ENCODE measurements at regions not wholly inside any gene's neighbourhood (a gene's known extent, or its start where the extent isn't known, plus 50 kb on each side); places are given as distances from the start of the nearest gene placed in this dataset.

DNA sequence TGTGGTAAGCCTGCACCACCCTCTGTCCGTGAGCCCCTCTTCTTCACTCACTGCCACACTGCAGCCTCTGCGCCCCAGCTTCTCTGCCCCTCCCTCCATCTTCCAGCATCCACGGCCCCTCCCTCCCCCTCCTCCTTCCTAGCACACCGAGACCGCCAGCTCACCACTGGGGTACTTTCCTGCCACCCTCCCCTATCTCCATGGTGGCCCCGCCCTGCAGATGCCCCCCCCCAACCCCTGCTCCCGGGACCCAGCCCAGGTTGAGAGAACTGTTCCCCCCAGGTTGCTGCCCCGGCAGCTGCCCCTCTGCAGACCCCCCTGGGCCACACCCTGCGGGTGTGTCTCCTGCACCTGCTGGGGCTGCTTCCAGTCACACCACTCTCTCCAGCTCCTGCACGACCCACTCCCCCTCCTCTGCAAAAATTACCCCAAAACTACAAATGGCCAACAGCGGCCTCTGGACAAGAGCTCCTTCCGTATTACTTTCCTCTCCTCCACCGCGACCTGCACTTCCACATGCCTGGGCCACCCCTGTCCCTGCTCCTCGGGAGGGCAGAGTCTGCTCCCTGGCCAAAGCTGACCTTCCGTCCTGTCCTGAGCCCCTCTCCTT lies 209.2 kb upstream of the PPP2R2D start:
- no peak for DNase-seq (ENCODE audit: low spot score)

DNA sequence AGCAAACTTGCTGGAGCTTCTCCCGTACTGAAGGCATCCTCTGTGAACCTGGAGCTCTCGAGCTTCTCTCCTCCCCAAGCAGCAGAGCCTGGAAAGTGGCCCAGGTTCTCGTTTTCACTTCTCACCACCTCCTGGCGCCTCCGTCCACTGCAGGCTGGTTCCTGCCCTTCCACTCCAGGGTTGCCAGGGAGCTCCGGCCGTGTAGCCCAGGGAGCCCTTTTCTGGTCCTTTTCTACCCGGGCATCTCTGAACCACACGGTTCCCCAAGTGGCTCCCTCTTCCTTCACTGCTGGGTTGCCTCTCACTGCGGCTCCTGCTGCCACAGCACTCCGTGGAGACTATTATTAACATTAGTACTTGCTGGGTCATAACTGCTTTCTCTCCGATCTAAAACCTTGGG lies 208.6 kb upstream of the PPP2R2D start:
- DNase-seq (ENCODE audit: low spot score) = no peak

DNA sequence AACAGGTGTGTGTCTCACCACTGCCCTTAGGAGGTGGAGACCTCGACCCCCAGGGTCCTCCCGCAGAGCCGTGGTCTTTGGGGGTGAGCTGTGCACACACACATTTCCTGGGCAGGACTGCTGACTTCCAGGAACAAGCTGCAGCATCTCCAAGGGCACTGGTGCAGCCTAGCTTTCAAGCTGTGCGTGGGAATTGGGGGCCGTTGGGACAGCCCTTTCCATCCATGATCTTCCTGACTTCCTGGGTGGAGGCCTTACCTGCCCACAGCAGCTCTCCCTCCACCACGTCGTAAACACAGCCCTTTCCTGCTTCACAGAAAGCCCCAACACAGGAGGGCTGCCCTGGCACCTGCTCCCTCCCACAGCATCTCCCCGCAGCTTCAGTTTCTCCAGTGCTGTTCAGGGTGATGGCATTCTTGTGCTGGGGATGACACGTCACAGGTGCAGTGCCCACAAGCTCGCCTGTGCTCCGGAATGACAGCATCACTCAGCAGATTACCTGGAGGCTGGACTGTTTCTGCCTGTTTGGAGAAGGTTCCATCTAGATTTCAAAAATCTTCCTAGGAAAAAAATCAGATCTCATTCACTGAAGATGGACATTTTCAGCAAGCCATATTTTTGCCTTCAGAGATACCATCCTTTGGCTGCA lies 208.0 kb upstream of the PPP2R2D start:
- DNase-seq (ENCODE audit: low spot score) = no peak

DNA sequence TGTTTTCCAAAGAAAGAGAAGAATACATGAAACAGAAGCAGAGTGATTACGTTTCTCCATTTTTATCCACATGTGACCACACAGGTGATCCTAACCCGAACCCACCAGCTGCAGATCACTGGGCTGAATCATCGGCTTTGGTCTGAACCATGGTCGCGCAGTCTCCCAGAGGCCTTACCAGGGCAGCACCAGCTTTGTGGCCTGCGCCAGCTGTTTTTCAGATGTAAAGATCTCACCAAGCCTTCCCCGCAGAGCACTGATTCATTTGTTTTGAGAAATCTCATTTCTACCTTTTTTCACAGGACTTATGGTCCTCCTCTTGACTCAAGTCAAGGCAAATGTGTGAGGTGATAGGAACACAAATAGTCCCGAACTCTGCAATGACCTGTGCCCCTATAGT lies 207.0 kb upstream of the PPP2R2D start:
- DNase-seq (ENCODE audit: low spot score) = no peak

DNA sequence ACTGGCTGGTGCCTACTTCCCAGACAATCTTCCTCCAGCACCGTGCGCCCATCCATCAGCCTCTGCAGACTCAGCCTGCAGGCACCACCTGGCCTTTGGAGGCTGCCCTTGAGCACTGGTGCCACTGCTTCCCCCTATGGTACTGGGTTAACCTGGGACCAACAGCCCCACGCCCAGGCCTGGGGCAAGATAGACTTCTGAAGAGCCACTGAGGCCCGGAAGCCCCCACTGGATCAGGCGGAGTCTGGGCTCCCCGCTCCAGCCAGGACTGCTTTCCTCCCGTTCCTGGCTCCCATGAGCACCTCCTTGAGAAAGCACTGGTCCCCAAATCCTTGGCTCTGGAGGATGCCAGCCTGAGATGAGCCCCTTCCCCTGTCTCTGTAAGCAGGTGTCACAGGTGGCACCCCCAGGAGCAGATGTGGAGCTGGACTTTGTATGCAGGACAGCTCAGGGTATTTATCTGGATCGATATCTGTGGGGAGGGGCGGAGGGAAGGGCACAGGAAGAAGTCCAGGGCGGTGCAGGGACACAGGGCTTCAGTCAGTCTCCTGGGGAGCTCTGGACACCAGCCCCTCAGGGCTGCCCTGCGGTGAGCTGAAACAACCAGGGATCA lies 206.5 kb upstream of the PPP2R2D start:
- no peak for DNase-seq (ENCODE audit: low spot score)

DNA sequence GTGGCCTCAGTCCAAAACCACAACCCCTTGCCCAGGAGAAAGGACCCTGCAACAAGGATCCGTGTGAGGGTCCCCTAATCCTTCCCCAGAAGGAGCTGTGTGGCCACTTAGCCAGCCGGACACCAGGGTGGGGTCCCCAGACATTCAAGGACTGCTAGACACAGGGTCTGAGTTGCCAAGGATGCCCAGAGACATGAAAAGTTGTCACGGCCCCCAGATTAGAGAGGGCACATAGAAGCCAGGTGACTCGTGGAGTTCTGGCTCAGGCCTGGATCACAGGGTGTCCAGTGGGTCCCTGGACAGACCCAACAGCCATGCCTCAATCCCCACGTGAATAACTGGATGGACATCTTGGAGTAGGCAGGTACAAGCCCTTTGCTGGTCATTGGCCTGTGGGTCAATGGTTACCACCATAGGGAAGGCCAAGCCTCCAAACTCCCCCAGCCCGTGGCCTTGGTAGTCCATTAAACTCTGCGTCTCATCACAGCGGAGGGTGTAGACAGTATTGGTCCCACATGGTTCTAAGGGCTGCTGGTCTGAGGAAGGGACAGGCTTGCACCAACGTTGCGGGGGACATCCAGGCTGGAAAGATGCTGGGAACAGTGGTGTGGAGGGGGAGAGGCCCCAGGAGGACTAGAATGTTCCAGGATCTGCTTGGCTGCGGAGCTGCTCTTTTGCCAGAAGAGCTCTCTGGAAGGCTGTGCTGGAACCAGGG lies 205.9 kb upstream of the PPP2R2D start:
- DNase-seq (ENCODE audit: low spot score) = no peak

DNA sequence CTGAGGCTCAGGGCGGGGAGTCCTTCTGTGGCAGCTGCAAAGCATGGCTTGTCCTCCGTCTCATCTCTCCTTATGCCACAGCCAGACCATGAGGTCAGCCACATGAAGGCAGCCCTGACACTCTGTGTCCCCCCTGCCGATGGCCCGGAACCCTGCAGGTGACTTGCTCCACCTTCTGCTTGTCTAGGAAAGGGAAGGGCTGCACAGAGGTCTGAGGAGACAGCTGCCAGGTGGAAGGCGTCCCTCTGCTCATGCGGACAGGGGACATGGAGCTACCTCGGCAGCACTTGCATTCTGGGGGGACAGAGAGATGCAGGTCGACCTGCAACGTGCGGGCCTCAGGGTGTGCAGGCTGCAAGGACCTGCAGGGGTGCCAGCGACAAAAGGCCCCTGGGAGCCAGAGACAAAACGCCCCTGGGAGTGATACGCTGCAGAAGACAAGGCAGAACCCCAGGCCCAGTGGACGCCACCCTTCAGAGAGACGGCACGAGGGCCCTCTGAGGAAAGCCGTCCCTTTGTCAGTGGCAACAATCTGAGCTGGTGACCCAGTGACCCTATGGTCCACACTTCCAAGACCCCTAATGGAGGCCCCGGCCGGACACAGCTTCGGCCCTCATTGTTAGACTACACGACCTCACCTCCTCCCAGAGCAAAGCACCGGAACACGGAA lies 205.2 kb upstream of the PPP2R2D start:
- no peak for DNase-seq (ENCODE audit: low spot score)

DNA sequence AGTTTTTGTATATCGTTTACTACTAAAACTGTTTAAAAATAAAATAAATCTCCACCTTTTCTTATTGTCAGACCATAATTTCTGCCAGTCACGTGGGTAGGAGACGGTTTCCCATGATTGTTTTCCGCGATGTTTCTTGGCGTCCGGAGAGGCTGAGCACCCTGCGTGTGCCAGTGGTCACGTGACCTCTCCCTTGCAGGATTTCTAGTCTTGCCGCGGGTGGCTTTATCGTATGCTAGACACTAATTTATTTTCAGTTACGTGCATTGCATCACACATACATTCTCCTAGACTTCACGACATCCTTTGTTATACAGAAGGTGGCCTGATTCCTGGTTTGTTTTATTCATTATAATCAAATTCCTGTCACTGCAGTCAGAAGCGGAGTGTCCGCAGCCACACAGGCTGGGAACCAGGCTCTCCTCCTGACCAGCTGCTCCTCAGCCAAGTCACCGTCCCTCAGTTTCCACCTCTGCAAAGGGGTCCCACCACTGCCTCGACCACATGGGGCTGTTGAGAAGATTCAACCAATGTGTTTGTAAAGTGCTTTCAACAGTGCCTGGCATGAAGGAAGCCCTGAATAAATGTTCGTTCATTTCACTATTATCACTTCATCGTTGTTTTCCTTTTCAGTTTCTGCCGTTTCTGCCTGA lies 203.2 kb upstream of the PPP2R2D start:
- DNase-seq (ENCODE audit: low spot score) = no peak

DNA sequence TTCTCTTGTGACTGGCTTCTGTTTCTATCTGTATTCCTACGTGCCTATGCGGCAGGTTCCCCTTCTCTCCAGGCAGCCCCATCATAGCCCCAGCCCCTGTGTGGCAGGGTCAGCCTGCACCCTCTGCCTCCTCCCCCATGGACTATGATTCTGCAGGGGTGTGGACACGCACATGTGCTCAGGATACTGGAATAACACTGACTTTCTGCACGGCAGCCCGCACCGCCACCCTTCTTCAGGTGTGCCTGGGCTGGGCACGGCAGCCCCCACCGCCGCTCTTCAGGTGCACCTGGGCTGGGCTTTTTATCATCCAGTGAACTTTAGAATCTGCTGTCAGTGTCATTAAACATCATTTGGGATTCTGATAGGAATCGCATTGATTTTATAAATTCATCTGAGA lies 202.6 kb upstream of the PPP2R2D start:
- no peak for DNase-seq (ENCODE audit: low spot score)

DNA sequence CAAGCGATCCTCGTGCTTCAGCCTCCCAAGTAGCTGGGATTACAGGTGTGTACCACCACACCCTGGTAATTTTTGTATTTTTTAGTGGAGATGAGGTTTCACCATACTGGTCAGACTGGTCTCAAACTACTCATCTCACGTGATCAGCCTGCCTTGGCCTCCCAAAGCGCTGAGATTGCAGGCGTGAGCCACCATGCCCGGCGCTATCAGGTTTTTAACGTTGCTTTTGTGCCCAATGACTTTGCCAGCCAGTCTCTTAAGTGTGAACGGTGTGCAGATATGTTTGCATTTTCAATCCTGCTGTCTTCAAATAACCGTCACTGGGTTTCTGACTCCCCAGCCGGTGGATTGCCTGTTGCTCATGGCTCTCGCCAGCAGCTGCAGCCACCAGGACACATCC lies 201.8 kb upstream of the PPP2R2D start:
- DNase-seq (ENCODE audit: low spot score) = no peak

DNA sequence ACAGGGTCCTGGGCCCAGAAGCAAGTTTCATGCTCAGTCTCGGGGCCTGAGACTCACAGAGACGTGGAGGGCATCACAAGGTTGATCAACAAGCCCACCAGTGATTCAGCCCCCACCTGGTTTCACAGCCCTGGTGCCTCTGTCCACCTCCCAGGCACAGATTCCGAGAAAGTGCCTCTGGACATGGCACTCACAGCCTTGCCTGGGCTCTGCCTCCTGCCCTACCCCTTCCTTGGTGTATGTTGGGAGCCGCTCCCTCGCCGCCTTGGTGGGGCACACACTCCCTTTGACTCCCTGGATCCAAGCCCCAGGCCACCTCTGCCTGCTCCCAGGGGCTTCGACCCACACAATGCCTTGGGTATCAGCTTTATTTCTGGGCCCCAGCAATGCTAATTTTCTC lies 200.8 kb upstream of the PPP2R2D start:
- no peak for DNase-seq (ENCODE audit: low spot score)

DNA sequence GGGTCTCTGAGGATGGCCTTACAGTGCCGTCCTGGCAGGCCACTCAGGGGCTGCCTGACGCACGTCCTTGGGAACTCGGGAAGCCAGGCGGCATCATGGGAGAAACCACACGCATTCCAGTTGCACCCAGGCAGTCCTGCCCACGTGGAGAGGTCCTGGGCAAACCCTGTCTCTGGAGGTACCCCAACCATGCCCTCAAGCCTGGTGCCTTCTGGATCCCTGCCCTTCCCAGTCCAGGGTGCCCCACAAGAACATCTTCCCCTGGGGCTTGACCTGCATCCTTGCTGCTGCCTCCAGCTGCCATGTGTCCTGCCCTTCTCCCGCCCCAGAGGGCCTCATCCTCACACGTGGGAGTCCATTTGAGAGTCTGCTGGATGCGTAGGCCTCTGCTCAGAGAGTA lies 200.3 kb upstream of the PPP2R2D start:
- no peak for DNase-seq (ENCODE audit: low spot score)

DNA sequence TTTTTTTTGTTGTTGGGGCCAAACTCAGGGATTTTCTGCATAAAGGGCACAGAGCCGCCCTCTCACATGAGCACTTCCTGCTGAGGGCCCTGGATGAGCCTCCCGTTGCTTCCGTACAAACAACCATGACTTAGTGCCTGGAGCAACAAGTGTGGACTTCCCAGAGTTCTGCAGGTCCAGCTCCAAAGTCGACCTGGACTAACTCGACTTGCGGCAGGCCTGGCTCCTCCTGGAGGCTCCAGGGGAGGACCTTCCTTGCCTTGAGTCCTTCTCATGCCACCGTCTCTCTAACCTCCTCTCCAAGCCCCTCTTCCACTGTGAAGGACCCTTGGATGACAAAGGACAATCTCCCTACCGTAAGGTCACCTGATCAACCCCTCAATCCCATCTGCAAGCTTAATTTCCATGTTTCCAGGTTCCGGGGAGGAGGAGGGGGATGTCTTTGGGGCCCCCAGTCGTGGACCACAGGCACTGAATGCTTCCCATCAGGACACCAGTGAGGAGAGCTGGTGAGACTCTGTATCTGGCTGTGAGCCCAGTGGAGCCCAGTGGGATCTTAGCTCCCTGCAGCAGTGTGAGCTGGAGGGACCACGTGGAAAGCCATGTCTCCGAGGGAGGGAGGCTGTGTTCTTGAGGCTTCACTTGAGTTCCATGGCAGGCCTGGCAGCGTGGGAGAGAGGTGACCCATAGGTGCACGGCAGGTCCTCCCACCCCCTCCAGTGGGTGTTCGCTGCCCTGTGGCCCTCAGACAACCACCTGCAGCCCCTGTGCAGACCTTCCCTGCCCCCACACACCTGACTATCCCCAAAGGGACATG lies 199.5 kb upstream of the PPP2R2D start:
- no peak for DNase-seq (ENCODE audit: low spot score)

DNA sequence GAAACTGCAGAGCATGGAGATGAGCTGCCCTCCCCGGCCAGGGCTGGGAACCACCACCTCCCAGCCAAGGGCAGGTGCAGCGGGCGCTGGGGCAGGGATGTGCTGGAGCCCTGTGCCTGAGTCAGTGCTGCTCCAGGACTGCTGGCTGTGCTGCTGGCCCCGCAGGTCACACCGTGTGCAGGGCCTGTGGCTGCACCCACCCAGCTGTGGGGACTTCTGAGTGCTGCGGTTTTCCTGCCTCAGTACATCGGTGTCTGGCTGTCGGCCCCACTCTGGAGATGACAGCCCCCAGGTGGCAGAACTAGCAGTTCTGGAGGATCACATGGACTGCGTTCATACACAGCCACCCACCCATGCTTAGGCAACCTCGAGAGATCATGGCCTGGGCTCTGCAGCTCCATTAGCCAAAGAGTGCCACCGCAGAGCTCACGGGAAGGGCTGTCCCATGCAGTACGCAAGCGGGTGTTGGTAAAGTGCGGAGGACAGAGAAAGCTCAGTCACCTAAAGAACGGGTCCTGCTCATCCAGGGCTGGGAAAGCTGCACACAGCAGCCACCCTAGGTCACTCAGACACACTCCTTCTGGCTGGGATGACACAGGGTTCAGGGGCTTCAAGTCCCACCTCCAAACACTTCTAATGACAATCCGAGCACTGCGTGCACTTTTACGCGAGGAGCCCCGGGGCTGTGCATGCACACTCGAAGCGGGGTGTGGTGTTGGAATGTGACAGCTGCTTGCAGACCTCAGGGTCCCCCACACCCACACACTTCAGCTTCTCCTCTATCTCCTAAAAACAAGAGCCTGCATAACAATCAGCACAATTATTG lies 198.1 kb upstream of the PPP2R2D start:
- DNase-seq (ENCODE audit: low spot score) = no peak

DNA sequence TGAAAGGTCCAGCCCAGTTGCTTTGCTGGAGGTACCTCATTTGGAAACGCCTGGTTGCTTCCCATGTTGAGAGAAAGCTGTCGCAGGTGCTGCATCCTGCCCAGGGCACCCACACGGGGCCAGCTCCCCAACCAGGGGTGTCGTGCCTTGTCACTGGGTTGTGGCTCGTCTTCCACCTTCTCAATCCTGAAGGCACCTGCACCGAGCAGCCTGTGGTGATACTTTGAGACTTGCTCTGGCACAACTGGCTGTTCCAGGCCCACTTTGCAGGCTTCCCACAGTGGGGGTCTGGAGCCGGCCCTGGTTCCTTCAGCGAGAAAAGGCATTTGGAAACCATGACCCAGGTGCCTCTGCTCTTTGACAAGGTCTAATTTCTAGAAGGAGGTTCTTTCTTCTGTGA lies 197.3 kb upstream of the PPP2R2D start:
- no peak for DNase-seq (ENCODE audit: low spot score)

DNA sequence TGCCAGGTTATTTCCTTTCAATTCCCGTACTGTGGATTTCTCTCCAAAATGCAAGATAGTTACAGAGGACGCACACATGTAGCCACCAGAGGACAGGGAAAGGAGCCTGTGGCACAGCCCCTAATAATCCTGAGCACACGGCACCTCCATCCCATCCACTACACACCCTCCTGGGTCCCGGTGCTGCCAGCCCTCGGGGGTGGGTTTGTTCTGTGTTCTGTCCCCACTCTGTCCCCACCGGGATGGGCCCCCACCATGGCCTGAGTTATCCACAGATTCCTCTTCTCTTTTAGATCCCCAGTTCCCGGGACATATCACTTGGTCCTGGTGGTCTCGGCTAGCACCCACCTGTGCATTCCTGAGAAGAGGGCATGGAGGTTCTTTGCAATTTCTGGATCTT lies 196.9 kb upstream of the PPP2R2D start:
- DNase-seq (ENCODE audit: low spot score) = no peak

DNA sequence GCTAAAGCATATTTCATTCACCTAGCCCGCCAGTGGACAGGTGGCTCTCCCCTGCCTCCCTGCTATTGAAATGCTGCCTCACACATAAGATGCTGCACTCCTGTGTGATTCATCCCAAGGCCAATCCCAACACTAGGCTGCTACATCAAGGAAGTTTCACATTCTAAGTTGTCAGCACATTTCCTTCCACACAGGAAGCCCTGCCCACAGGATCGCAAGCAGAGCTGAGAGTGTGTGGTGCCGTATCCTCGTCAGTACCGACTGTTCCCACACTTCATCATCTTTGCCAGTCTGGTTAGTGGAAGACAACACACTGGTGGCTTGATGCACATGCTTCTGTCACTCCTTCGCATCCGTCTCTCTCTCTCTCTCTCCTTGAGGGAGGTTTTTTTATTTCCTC lies 194.3 kb upstream of the PPP2R2D start:
- DNase-seq (ENCODE audit: low spot score) = no peak

DNA sequence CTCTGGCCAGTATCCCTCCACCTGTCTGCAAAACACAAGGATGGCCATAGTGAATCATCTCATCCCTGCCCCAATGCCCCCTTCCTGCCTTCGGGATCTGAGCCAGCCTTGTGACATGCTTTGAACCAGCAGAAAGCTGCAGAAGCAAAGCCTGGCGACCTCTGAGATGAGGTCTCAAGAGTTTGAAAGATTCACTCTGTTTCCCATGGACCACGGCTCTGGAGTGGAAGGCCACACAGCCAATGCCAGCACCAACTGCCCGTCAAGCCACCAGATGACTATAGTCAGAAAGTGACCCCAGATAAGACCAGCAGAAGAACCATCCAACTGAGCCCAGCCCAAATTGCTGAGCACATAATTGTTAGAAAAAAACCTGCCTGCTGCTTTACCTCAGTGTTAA lies 193.9 kb upstream of the PPP2R2D start:
- DNase-seq (ENCODE audit: low spot score) = no peak

DNA sequence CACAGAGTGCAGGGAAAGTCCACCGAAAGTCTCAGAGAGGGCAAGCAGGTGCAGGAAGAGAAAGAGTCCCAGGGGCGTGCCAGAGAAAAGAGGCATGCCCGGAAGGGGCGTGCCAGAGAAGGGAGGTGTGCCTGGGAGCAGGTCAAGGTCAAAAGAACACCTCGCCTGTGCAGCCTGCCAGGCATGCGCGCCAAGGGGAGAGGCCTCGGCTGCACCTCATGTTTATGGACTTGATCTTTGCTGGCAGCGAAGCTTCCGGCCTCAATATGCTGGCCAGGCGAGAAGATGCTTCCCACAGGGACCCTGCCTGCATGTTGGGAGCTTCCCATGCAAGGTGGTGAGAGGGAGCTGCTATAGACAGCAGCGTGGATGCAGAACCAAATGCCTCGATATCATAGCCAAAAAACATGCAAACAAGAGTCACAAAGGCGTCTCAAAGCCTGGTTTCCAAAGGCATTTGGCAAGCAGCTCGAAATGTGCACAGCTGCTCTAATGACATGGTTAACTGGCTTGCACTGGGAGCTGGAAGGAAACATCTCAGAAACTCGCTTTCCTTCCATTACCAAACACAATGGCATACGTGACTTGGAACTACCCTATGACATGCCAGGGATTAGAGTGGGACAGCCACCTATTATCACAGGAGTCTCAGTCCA lies 192.5 kb upstream of the PPP2R2D start:
- no peak for DNase-seq (ENCODE audit: low spot score)

Data from activated CD4-positive, alpha-beta T cell treated with anti-CD3 and anti-CD28 coated beads, Interleukin-2, Interleukin-4, amounts not matched to agents 100 ng/mL and 50 ng/mL, durations not matched to agents 16 hours and 8 hours (primary cell).